MM.1S (cell line): ENCODE measurements at regions not wholly inside any gene's neighbourhood (a gene's known extent, or its start where the extent isn't known, plus 50 kb on each side); places are given as distances from the start of the nearest gene placed in this dataset.
"Not testable (repeated sequence)": the region's sequence is repeated elsewhere in the genome, so short reads cannot be mapped to it uniquely, and the experiment has no call there.

Experiments
- DNase-seq: peaks from one replicate; pipeline ENCODE4 v3.0.0-alpha.2; 2015
- H2AFZ ChIP-seq: fragments of 300-600 bp; sonication (generic); 2 replicates; pipeline ENCODE4 v1.6.0; 2016; ENCODE audit warnings: antibody characterized with exemption, low read length
- H3F3A ChIP-seq: fragments of 300-600 bp; sonication (generic); 2 replicates; pipeline ENCODE4 v1.6.1; 2016; ENCODE audit warnings: mild to moderate bottlenecking, antibody characterized with exemption, low read length, moderate library complexity, mixed read lengths; ENCODE audit not compliant: insufficient read depth
- H3K27ac ChIP-seq: fragments of 300-600 bp; sonication (generic); 2 replicates; pipeline ENCODE4 v1.5.1; 2016; ENCODE audit warnings: mild to moderate bottlenecking, low read length
- H3K27me3 ChIP-seq: fragments of 300-600 bp; sonication (generic); replicated peaks from 2 replicates; pipeline ENCODE4 v1.6.0; 2016; ENCODE audit warnings: low read length; ENCODE audit not compliant: insufficient read depth
- H3K36me3 ChIP-seq: fragments of 300-600 bp; sonication (generic); replicated peaks from 2 replicates; pipeline ENCODE4 v1.6.1; 2016; ENCODE audit warnings: mild to moderate bottlenecking, low read length, mixed read lengths; ENCODE audit not compliant: insufficient read depth
- H3K4me1 ChIP-seq: fragments of 300-600 bp; sonication (generic); 2 replicates; pipeline ENCODE4 v1.6.1; 2016; ENCODE audit warnings: low read length, mixed read lengths
- H3K4me2 ChIP-seq: fragments of 300-600 bp; sonication (generic); 2 replicates; pipeline ENCODE4 v1.6.0; 2016; ENCODE audit warnings: low read depth, low read length
- H3K4me3 ChIP-seq: fragments of 300-600 bp; sonication (generic); 2 replicates; pipeline ENCODE4 v1.5.1; 2016; ENCODE audit warnings: low read length, mixed read lengths
- H3K79me2 ChIP-seq: fragments of 300-600 bp; sonication (generic); 2 replicates; pipeline ENCODE4 v1.6.1; 2016; ENCODE audit warnings: mixed run types, low read length, mixed read lengths
- H3K9ac ChIP-seq: fragments of 300-600 bp; sonication (generic); 2 replicates; pipeline ENCODE4 v1.6.1; 2016; ENCODE audit warnings: low read length, mixed read lengths
- H3K9me2 ChIP-seq: fragments of 300-600 bp; sonication (generic); replicated peaks from 2 replicates; pipeline ENCODE4 v1.6.1; 2016; ENCODE audit warnings: mild to moderate bottlenecking, low read length, mixed read lengths; ENCODE audit not compliant: insufficient read depth
- H3K9me3 ChIP-seq: fragments of 300-600 bp; sonication (generic); replicated peaks from 2 replicates; pipeline ENCODE4 v1.6.1; 2016; ENCODE audit warnings: mild to moderate bottlenecking, low read length, mixed read lengths; ENCODE audit not compliant: insufficient read depth
- H4K20me1 ChIP-seq: fragments of 300-600 bp; sonication (generic); 2 replicates; pipeline ENCODE4 v1.6.1; 2016; ENCODE audit warnings: mild to moderate bottlenecking, low read length, moderate library complexity, mixed read lengths; ENCODE audit not compliant: insufficient read depth
- CTCF ChIP-seq: fragments of 300-600 bp; sonication (generic); IDR thresholded peaks from 2 replicates; pipeline ENCODE4 v1.5.1; 2016; ENCODE audit warnings: antibody characterized with exemption, low read length, mixed read lengths
- EZH2 ChIP-seq: fragments of 300-600 bp; sonication (generic); optimal IDR thresholded peaks from 2 replicates; pipeline ENCODE3; 2017; ENCODE audit warnings: low read depth, mild to moderate bottlenecking, antibody characterized with exemption, low read length, mixed read lengths
- EZH2phosphoT487 ChIP-seq: fragments of 300-600 bp; sonication (generic); IDR thresholded peaks from 2 replicates; pipeline ENCODE4 v1.6.1; 2018; ENCODE audit warnings: antibody characterized with exemption, low read length

GRCh38 chr17:445839-446238 is 93.2 kb upstream of the RPH3AL start, which contains the start of gene RFLNB:
TSS of gene RFLNB (minus strand) at chr17:445939.
- H3K4me2 ChIP-seq, H3K79me2 ChIP-seq, H3K4me3 ChIP-seq, H3F3A ChIP-seq, H3K9ac ChIP-seq, H3K27ac ChIP-seq, H3K9me2 ChIP-seq, H3K4me1 ChIP-seq, H3K9me3 ChIP-seq, H4K20me1 ChIP-seq, DNase-seq, H2AFZ ChIP-seq, H3K36me3 ChIP-seq: not testable (repeated sequence)
- peaks cover 36% of the 10 kb centered on the region for H3K27me3 ChIP-seq

DNA sequence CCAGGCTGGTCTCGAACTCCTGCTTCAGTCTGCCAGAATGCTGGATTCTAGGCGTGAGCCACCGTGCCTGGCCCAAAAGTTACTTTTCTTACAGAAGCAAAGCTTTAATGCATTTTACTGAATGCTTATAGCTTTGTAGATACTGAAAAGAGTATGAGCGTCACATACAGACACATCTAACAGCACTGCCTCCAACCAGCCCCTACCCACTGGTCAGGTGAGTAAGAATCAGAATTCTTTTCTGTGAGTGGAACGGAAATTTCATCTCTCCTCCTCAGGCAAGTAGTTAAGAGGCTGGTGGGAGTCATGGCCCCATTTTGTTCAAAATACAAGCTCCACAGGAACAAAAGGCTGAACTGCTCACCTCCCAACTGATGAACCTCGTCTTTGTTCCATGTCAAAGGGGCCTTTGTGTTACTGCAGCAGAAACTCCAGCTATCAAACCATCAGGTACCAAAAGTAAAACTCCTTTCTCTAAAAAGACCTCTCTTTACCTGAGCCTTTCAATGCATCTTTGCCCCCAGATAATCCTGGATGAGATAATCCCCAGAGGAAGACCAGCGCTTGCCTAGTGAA is 92.4 kb upstream of the RPH3AL start:
- Histone ChIP-seq H3K27me3 (peaks cover 44% of the 10 kb centered on the region), H3K9me2 (no peaks in the 10 kb centered on the region), H3K27ac (no peak overlapping the region), H3K36me3 (no peaks in the 10 kb centered on the region), H3K4me2 (no peak overlapping the region), H3K9ac (no peak overlapping the region), H2AFZ (no peak overlapping the region), H3F3A (no peaks in the 10 kb centered on the region), H4K20me1 (no peaks in the 10 kb centered on the region), H3K9me3 (no peaks in the 10 kb centered on the region), H3K4me1 (no peaks in the 10 kb centered on the region), H3K79me2 (no peaks in the 10 kb centered on the region), H3K4me3 (no peak overlapping the region)
- DNase-seq: no peak
- no peak for TF ChIP-seq CTCF
- no peak for TF ChIP-seq EZH2phosphoT487
- no peak for TF ChIP-seq EZH2

DNA sequence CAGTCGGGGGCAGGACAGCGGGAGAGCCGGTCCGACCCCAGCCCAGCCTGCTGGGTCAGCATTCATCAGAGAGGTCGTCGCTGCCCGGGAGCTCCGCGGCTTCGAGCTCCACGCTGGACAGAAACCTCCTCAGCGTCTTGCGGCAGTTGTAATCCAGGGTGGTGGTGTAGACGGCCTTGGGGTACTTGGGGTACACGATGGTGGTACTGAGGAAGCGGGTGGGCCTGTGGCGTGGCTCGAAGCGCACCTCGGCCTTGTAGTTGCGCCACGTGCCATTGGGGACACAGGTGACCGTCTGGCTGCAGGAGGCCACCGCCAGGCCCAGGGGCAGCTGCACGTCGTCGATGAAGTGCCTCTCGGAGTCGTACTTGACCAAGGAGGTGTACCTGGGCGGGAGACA is 90.5 kb upstream of the RPH3AL start:
- H3K27ac ChIP-seq: no peak overlapping the region
- no peak for TF ChIP-seq CTCF
- no peak for TF ChIP-seq EZH2
- TF ChIP-seq EZH2phosphoT487: no peak
- H3F3A ChIP-seq: no peaks in the 10 kb centered on the region
- no peak for DNase-seq
- no peaks in the 10 kb centered on the region for H3K36me3 ChIP-seq
- H3K9me3 ChIP-seq: no peaks in the 10 kb centered on the region
- no peaks in the 10 kb centered on the region for H3K79me2 ChIP-seq
- H3K4me3 ChIP-seq: no peak overlapping the region
- H3K27me3 ChIP-seq: peaks cover 58% of the 10 kb centered on the region
- no peaks in the 10 kb centered on the region for H3K9me2 ChIP-seq
- H3K4me2 ChIP-seq: no peak overlapping the region
- no peaks in the 10 kb centered on the region for H4K20me1 ChIP-seq
- peaks cover 6% of the 10 kb centered on the region; the same call in 1 of the 2 replicates for H3K4me1 ChIP-seq
- no peak overlapping the region for H3K9ac ChIP-seq
- H2AFZ ChIP-seq: no peak overlapping the region

GRCh38 chr17:441155-441950 is 88.7 kb upstream of the RPH3AL start:
- Histone ChIP-seq H3K27ac (no peak overlapping the region), H3K27me3 (peaks cover 76% of the 10 kb centered on the region), H3K9me3 (no peaks in the 10 kb centered on the region), H3K4me2 (no peak overlapping the region), H3F3A (no peaks in the 10 kb centered on the region), H3K36me3 (no peaks in the 10 kb centered on the region), H3K9ac (no peak overlapping the region), H3K79me2 (no peaks in the 10 kb centered on the region), H3K9me2 (no peaks in the 10 kb centered on the region), H3K4me1 (peaks cover 6% of the 10 kb centered on the region; the same call in 1 of the 2 replicates), H2AFZ (no peak overlapping the region), H4K20me1 (no peaks in the 10 kb centered on the region), H3K4me3 (no peak overlapping the region)
- TF ChIP-seq EZH2phosphoT487: no peak
- TF ChIP-seq EZH2: no peak
- no peak for TF ChIP-seq CTCF
- DNase-seq: no peak
